ENCODE measurements at regions not wholly inside any gene's neighbourhood (a gene's known extent, or its start where the extent isn't known, plus 50 kb on each side); places are given as distances from the start of the nearest gene placed in this dataset.
A peak's percentile ranks its signal among the peaks of the same experiment; 100 is the strongest.
"Not testable (repeated sequence)": the region's sequence is repeated elsewhere in the genome, so short reads cannot be mapped to it uniquely, and the experiment has no call there.

GRCh38 chr6:139446768-139447655 is 72.6 kb upstream of the CITED2 start:
- H3K4me1 Mint-ChIP-seq: peaks cover 4% of the 10 kb centered on the region
- CTCF ChIA-PET: interaction anchor here (0.6 kb wide), 1 partner anchor 57 kb away, joined by 3 read pairs; no protein-coding TSS in a partner anchor
- no peaks in the 10 kb centered on the region for H3K36me3 Mint-ChIP-seq (ENCODE audit: low read depth)
- intact Hi-C loops (cut with DNase I, micrococcal nuclease): no loop called here
- no peaks in the 10 kb centered on the region for H3K9me3 Mint-ChIP-seq (ENCODE audit: low read depth)
- DNase-seq (no peak), ATAC-seq (no peak)
- H3K27me3 Mint-ChIP-seq: no peaks in the 10 kb centered on the region
- no peak overlapping the region for H3K27ac Mint-ChIP-seq
- POLR2A ChIA-PET: no interaction called here
- no peak overlapping the region for H3K4me3 Mint-ChIP-seq

GRCh38 chr6:139446138-139446715 is 71.8 kb upstream of the CITED2 start:
- intact Hi-C loops (cut with DNase I, micrococcal nuclease): no loop called here
- ATAC-seq (no peak), DNase-seq (no peak)
- no peaks in the 10 kb centered on the region for H3K36me3 Mint-ChIP-seq (ENCODE audit: low read depth)
- H3K4me3 Mint-ChIP-seq: no peak overlapping the region
- POLR2A ChIA-PET: no interaction called here
- CTCF ChIA-PET: no interaction called here
- H3K27me3 Mint-ChIP-seq: no peaks in the 10 kb centered on the region
- no peak overlapping the region for H3K27ac Mint-ChIP-seq
- peaks cover 4% of the 10 kb centered on the region for H3K4me1 Mint-ChIP-seq
- no peaks in the 10 kb centered on the region for H3K9me3 Mint-ChIP-seq (ENCODE audit: low read depth)

GRCh38 chr6:139444273-139444787 is 69.9 kb upstream of the CITED2 start:
- H3K4me3 Mint-ChIP-seq; H3K27me3 Mint-ChIP-seq; POLR2A ChIA-PET; H3K4me1 Mint-ChIP-seq; H3K36me3 Mint-ChIP-seq (ENCODE audit: low read depth); H3K9me3 Mint-ChIP-seq (ENCODE audit: low read depth); intact Hi-C loops (cut with DNase I, micrococcal nuclease); H3K27ac Mint-ChIP-seq; ATAC-seq; DNase-seq: not testable (repeated sequence)
- CTCF ChIA-PET: interaction anchor here (0.6 kb wide), 1 partner anchor 182 kb away, joined by 5 read pairs; no protein-coding TSS in a partner anchor

- ATAC-seq (no peak), DNase-seq (no peak)
- Mint-ChIP-seq H3K4me1 (peaks cover 4% of the 10 kb centered on the region), H3K36me3 (ENCODE audit: low read depth) (no peaks in the 10 kb centered on the region), H3K9me3 (ENCODE audit: low read depth) (no peaks in the 10 kb centered on the region), H3K27me3 (no peaks in the 10 kb centered on the region), H3K27ac (no peak overlapping the region), H3K4me3 (no peak overlapping the region)
- intact Hi-C loops (cut with DNase I, micrococcal nuclease): no loop called here
- POLR2A ChIA-PET: no interaction called here
- CTCF ChIA-PET: no interaction called here
Observed at GRCh38 chr6:139443231-139444112, 69.0 kb upstream of the CITED2 start.

GRCh38 chr6:139442188-139442671 is 67.8 kb upstream of the CITED2 start:
- Mint-ChIP-seq H3K27me3 (no peaks in the 10 kb centered on the region), H3K4me1 (peaks cover 4% of the 10 kb centered on the region), H3K4me3 (no peak overlapping the region), H3K27ac (peak overlapping the region; percentile 7), H3K36me3 (ENCODE audit: low read depth) (no peaks in the 10 kb centered on the region), H3K9me3 (ENCODE audit: low read depth) (no peaks in the 10 kb centered on the region)
- intact Hi-C loops (cut with DNase I, micrococcal nuclease): no loop called here
- no peak for ATAC-seq
- CTCF ChIA-PET: interaction anchor here (1.0 kb wide), 1 partner anchor 10 kb away, joined by 3 read pairs; no protein-coding TSS in a partner anchor
- POLR2A ChIA-PET: no interaction called here
- DNase-seq: no peak

GRCh38 chr6:139439349-139439748 is 64.9 kb upstream of the CITED2 start:
- no peaks in the 10 kb centered on the region for H3K9me3 Mint-ChIP-seq (ENCODE audit: low read depth)
- H3K4me3 Mint-ChIP-seq: no peak overlapping the region
- DNase-seq (no peak), ATAC-seq (no peak)
- no peaks in the 10 kb centered on the region for H3K36me3 Mint-ChIP-seq (ENCODE audit: low read depth)
- ChIA-PET CTCF (interaction anchor here (0.8 to 1.5 kb wide), 2 partner anchors 11 to 26 kb away, joined by 3 to 4 read pairs; no protein-coding TSS in a partner anchor), POLR2A (interaction anchor here (0.5 kb wide), 1 partner anchor 28 kb away, joined by 3 read pairs; no protein-coding TSS in a partner anchor)
- no peaks in the 10 kb centered on the region for H3K27me3 Mint-ChIP-seq
- intact Hi-C loops (cut with DNase I, micrococcal nuclease): no loop called here
- H3K27ac Mint-ChIP-seq: no peak overlapping the region
- peaks cover 4% of the 10 kb centered on the region for H3K4me1 Mint-ChIP-seq

GRCh38 chr6:139438775-139439174 is 64.3 kb upstream of the CITED2 start:
- ATAC-seq (no peak), DNase-seq (no peak)
- Mint-ChIP-seq H3K4me3 (no peak overlapping the region), H3K27me3 (no peaks in the 10 kb centered on the region), H3K27ac (no peak overlapping the region), H3K36me3 (ENCODE audit: low read depth) (no peaks in the 10 kb centered on the region), H3K4me1 (peaks cover 4% of the 10 kb centered on the region), H3K9me3 (ENCODE audit: low read depth) (no peaks in the 10 kb centered on the region)
- ChIA-PET POLR2A (interaction anchor here (0.5 kb wide), 1 partner anchor 28 kb away, joined by 3 read pairs; no protein-coding TSS in a partner anchor), CTCF (interaction anchor here (0.8 to 1.5 kb wide), 2 partner anchors 10 to 25 kb away, joined by 3 to 4 read pairs; no protein-coding TSS in a partner anchor)
- intact Hi-C loops (cut with DNase I, micrococcal nuclease): no loop called here

- DNase-seq (no peak), ATAC-seq (no peak)
- no peaks in the 10 kb centered on the region for H3K9me3 Mint-ChIP-seq (ENCODE audit: low read depth)
- H3K4me1 Mint-ChIP-seq: no peaks in the 10 kb centered on the region
- no peak overlapping the region for H3K4me3 Mint-ChIP-seq
- POLR2A ChIA-PET: no interaction called here
- intact Hi-C loops (cut with DNase I, micrococcal nuclease): no loop called here
- H3K27me3 Mint-ChIP-seq: no peaks in the 10 kb centered on the region
- CTCF ChIA-PET: no interaction called here
- H3K27ac Mint-ChIP-seq: no peak overlapping the region
- H3K36me3 Mint-ChIP-seq (ENCODE audit: low read depth): no peaks in the 10 kb centered on the region
Observed at GRCh38 chr6:139436957-139437348, 62.5 kb upstream of the CITED2 start.

GRCh38 chr6:139436200-139436956 is 61.9 kb upstream of the CITED2 start:
- H3K4me3 Mint-ChIP-seq: no peak overlapping the region
- no peaks in the 10 kb centered on the region for H3K36me3 Mint-ChIP-seq (ENCODE audit: low read depth)
- H3K27me3 Mint-ChIP-seq: no peaks in the 10 kb centered on the region
- ChIA-PET CTCF (no interaction called here), POLR2A (no interaction called here)
- no peaks in the 10 kb centered on the region for H3K9me3 Mint-ChIP-seq (ENCODE audit: low read depth)
- intact Hi-C loops (cut with DNase I, micrococcal nuclease): no loop called here
- ATAC-seq (no peak), DNase-seq (no peak)
- no peak overlapping the region for H3K27ac Mint-ChIP-seq
- no peaks in the 10 kb centered on the region for H3K4me1 Mint-ChIP-seq

- Mint-ChIP-seq H3K4me3 (no peak overlapping the region), H3K4me1 (no peaks in the 10 kb centered on the region), H3K36me3 (ENCODE audit: low read depth) (no peaks in the 10 kb centered on the region), H3K27me3 (no peaks in the 10 kb centered on the region), H3K9me3 (ENCODE audit: low read depth) (no peaks in the 10 kb centered on the region), H3K27ac (no peak overlapping the region)
- POLR2A ChIA-PET: no interaction called here
- DNase-seq (no peak), ATAC-seq (peak; percentile 23)
- intact Hi-C loops (cut with DNase I, micrococcal nuclease): no loop called here
- CTCF ChIA-PET: interaction anchor here (0.6 to 0.7 kb wide), 2 partner anchors 21 to 278 kb away, joined by 3 to 5 read pairs; no protein-coding TSS in a partner anchor
Observed at GRCh38 chr6:139433631-139434419, 59.4 kb upstream of the CITED2 start.
